HepG2 (cell line): ENCODE measurements at regions not wholly inside any gene's neighbourhood (a gene's known extent, or its start where the extent isn't known, plus 50 kb on each side); places are given as distances from the start of the nearest gene placed in this dataset.

Experiments
- ATAC-seq: fragments of 200-7000 bp; cut with Tn5 transposase; 3 replicates; pipeline ENCODE4 v1.9.1; 2020; ENCODE audit warnings: mild to moderate bottlenecking, moderate library complexity
- BruUV-seq: library from RNA; stranded (reverse); fragments of 400-500 nt; replicated peaks from 2 replicates; lab custom pipeline; 2021; lab: Mats Ljungman, UMichigan
- CTCF ChIA-PET: fragments of 300-600 bp; formaldehyde crosslinking; extraction: SDS; loops from one replicate; lab custom pipeline; 2021; ENCODE audit warnings: low total read pairs, inconsistent platforms, low intra/inter-chr PET ratio; lab: Yijun Ruan, JAX
- POLR2A ChIA-PET: fragments of 350-600 bp; sonication (Branson Sonifier 250); formaldehyde crosslinking; loops from one replicate; lab custom pipeline; 2020; ENCODE audit warnings: antibody characterized with exemption, inconsistent platforms; lab: Yijun Ruan, JAX
- DNase-seq: peaks from one replicate; pipeline ENCODE4 v3.0.0-alpha.2; 2015; ENCODE audit warnings: low spot score
- FAIRE-seq: peaks from 3 replicates; lab custom pipeline; 2011; peaks lifted over from hg19 to GRCh38; lab: Jason Lieb, UNC
- H2AFZ ChIP-seq: one replicate; pipeline ENCODE4 v1.6.1; 2011; ENCODE audit warnings: low read length, inconsistent platforms
- H3K27ac ChIP-seq: fragments of 300-600 bp; 3 replicates; pipeline ENCODE4 v1.8.0; 2011; ENCODE audit warnings: mixed run types, mild to moderate bottlenecking, mixed read lengths, low read length, inconsistent platforms; ENCODE audit not compliant: insufficient read depth; ENCODE audit errors: extremely low read length
- H3K27me3 ChIP-seq, 2 experiments: fragments of 200-600 bp in 1 of 2; 2 replicates in 1 of 2; 3 replicates in 1 of 2; pipeline versions ENCODE4 v1.6.0 to v1.8.0; 2011; ENCODE audit warnings: low read length in 2 of 2, mild to moderate bottlenecking in 2 of 2, moderate library complexity in 2 of 2, inconsistent platforms in 1 of 2; ENCODE audit not compliant: insufficient read depth in 2 of 2, control insufficient read depth in 1 of 2
- H3K36me3 ChIP-seq, 2 experiments: fragments of 200-600 bp in 1 of 2; replicated peaks in 1 of 2; 2 replicates in 1 of 2; 3 replicates in 1 of 2; pipeline versions ENCODE4 v1.5.1 to v1.8.0; 2011; ENCODE audit warnings: low read length in 2 of 2, inconsistent platforms in 1 of 2; ENCODE audit not compliant: insufficient read depth in 2 of 2, control insufficient read depth in 1 of 2
- H3K4me1 ChIP-seq: 2 replicates; pipeline ENCODE4 v1.5.1; 2012; ENCODE audit warnings: low read length, inconsistent platforms; ENCODE audit not compliant: insufficient read depth
- H3K4me2 ChIP-seq: 2 replicates; pipeline ENCODE4 v1.6.0; 2011; ENCODE audit warnings: low read depth, low read length, inconsistent platforms
- H3K4me3 ChIP-seq, 3 experiments: fragments of 200-600 bp in 1 of 3; sonication (generic), shearing (Covaris generic) in 1 of 3; replicated peaks in 1 of 3; 2 replicates each; pipeline ENCODE4 v1.5.1; 2011 to 2016; ENCODE audit warnings: low read length in 3 of 3, inconsistent platforms in 2 of 3, low read depth in 2 of 3, mild to moderate bottlenecking in 2 of 3, control low read depth in 1 of 3, mixed read lengths in 1 of 3; ENCODE audit not compliant: insufficient read depth in 1 of 3
- H3K79me2 ChIP-seq: one replicate; pipeline ENCODE4 v1.6.1; 2011; ENCODE audit warnings: low read length, inconsistent platforms; ENCODE audit not compliant: insufficient read depth
- H3K9ac ChIP-seq: 2 replicates; pipeline ENCODE4 v1.6.0; 2011; ENCODE audit warnings: mild to moderate bottlenecking, low read depth, low read length, inconsistent platforms; ENCODE audit not compliant: insufficient read depth
- H3K9me3 ChIP-seq: 2 replicates; pipeline ENCODE4 v1.5.1; 2012; ENCODE audit warnings: mild to moderate bottlenecking, low read length
- H4K20me1 ChIP-seq: 2 replicates; pipeline ENCODE4 v1.6.0; 2011; ENCODE audit warnings: inconsistent platforms, mild to moderate bottlenecking, low read length, moderate library complexity; ENCODE audit not compliant: insufficient read depth
- GATA4 ChIP-seq: sonication (generic); IDR thresholded peaks from 2 replicates; pipeline ENCODE4 v1.6.1; 2016; ENCODE audit warnings: antibody characterized with exemption, low read depth, borderline replicate concordance
- HNRNPLL ChIP-seq: fragments of 200-400 bp; formaldehyde crosslinking; IDR thresholded peaks from 2 replicates; pipeline ENCODE4 v1.6.1; 2017; ENCODE audit warnings: mild to moderate bottlenecking, low read depth, low read length; ENCODE audit not compliant: poor library complexity, severe bottlenecking
- LRRFIP1 ChIP-seq: sonication (generic); formaldehyde crosslinking; conservative IDR thresholded peaks from 2 replicates; pipeline ENCODE4 v1.4.0; 2020; ENCODE audit warnings: missing genetic modification reagents
- REL ChIP-seq: sonication (generic); formaldehyde crosslinking; conservative IDR thresholded peaks from 2 replicates; pipeline ENCODE4 v1.8.0; 2022; ENCODE audit warnings: mild to moderate bottlenecking, missing genetic modification reagents, moderate library complexity
- RFX1 ChIP-seq: fragments of 450-650 bp; IDR thresholded peaks from 2 replicates; pipeline ENCODE4 v1.6.1; 2017
- SAP130 ChIP-seq: IDR thresholded peaks from 2 replicates; pipeline ENCODE4 v1.6.1; 2016; ENCODE audit warnings: low read depth
- ZBTB8A ChIP-seq: sonication (generic); formaldehyde crosslinking; IDR thresholded peaks from 2 replicates; pipeline ENCODE4 v1.4.0; 2020; ENCODE audit warnings: mild to moderate bottlenecking, low read depth, missing genetic modification reagents, borderline replicate concordance
- ZNF557 ChIP-seq: sonication (generic); formaldehyde crosslinking; IDR thresholded peaks from 2 replicates; pipeline ENCODE4 v1.4.0; 2020; ENCODE audit warnings: missing genetic modification reagents
- ZNF615 ChIP-seq: sonication (generic); formaldehyde crosslinking; IDR thresholded peaks from 2 replicates; pipeline ENCODE4 v1.5.0; 2020; ENCODE audit warnings: mild to moderate bottlenecking, missing genetic modification reagents, borderline replicate concordance
- ZNF7 ChIP-seq: IDR thresholded peaks from 2 replicates; pipeline ENCODE4 v1.6.1; 2016; ENCODE audit warnings: missing biosample characterization, missing genetic modification reagents
- ZNF780A ChIP-seq: sonication (generic); formaldehyde crosslinking; IDR thresholded peaks from 2 replicates; pipeline ENCODE4 v1.8.0; 2022; ENCODE audit warnings: mild to moderate bottlenecking, missing genetic modification reagents, moderate library complexity
- WGBS: methylation state at CpG from one replicate; pipeline ENCODE4 v1.1.6; 2017; ENCODE audit warnings: low lambda C conversion rate; 5-methylcytosine and 5-hydroxymethylcytosine counted together
- in situ Hi-C: cut with HindIII; loops from 2 replicates; pipeline ENCODE4 v1.10.0; 2017; ENCODE audit warnings: low pct_unique_long_range_greater_than_20kb; ENCODE audit not compliant: extremely low pct_ligation_motif_present
- intact Hi-C: fragments of 100-400 bp; cut with micrococcal nuclease; formaldehyde crosslinking; loops from one replicate; pipeline ENCODE4 v1.10.0; 2022; ENCODE audit not compliant: unreplicated experiment
- TF ChIP-seq, protein P1 (sequence below): sonication (generic); formaldehyde crosslinking; IDR thresholded peaks from 2 replicates; pipeline ENCODE4 v1.5.0; 2020; ENCODE audit warnings: missing genetic modification reagents
- TF ChIP-seq, protein P2 (sequence below): sonication (generic); formaldehyde crosslinking; IDR thresholded peaks from 2 replicates; pipeline ENCODE4 v1.5.0; 2020; ENCODE audit warnings: mild to moderate bottlenecking, missing genetic modification reagents

- TF ChIP-seq GATA4, result no peak
These were observed 275.3 kb downstream of the PSAT1 start (continued) for GRCh38 chr9:78572266-78572665.

DNA sequence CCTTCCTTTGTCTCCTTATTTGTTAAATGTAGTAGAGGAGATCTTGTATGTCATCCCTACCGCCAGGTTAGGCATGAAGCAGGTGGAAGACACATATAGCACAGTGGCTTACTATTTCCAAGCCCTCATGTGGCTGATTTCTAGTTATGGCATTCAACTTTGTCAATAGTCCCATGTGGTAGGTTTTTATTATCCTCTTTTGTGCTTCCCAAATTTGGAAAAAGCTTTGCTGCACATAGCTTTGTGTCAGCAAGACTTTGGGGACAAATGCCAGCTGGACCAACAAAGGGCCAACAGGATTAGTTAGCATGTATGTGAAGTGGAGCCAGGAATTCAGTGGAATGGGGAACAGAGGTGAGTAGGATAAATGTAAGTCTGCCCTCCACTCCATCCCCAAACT lies 276.3 kb downstream of the PSAT1 start:
- H3K36me3 ChIP-seq, result no peaks in the 10 kb centered on the region
- peaks cover 0 to 2% of the 10 kb centered on the region in 2 experiments; a peak in 2 of 5 replicates for H3K27me3 ChIP-seq
- no peaks in the 10 kb centered on the region for H4K20me1 ChIP-seq
- CTCF ChIA-PET, result no interaction called here
- in situ Hi-C loops (no loop called here), intact Hi-C loops (no loop called here)
- no peak overlapping the region for H2AFZ ChIP-seq
- no peak overlapping the region for H3K9ac ChIP-seq
- H3K27ac ChIP-seq, result no peak overlapping the region
- no peaks in the 10 kb centered on the region for H3K4me1 ChIP-seq
- H3K9me3 ChIP-seq, result no peaks in the 10 kb centered on the region
- DNase-seq (no peak), FAIRE-seq (no peak), ATAC-seq (no peak)
- no TSS peak for BruUV-seq
- TF ChIP-seq REL (CRISPR knock-in tag) (no peak), ZBTB8A (CRISPR knock-in tag) (no peak), ZNF7 (CRISPR knock-in tag) (no peak), SAP130 (no peak), RFX1 (no peak), LRRFIP1 (CRISPR knock-in tag) (no peak), ZNF780A (no peak), ZNF557 (CRISPR knock-in tag) (no peak), HNRNPLL (no peak), ZNF615 (no peak)
- TF ChIP-seq, protein P1, sequence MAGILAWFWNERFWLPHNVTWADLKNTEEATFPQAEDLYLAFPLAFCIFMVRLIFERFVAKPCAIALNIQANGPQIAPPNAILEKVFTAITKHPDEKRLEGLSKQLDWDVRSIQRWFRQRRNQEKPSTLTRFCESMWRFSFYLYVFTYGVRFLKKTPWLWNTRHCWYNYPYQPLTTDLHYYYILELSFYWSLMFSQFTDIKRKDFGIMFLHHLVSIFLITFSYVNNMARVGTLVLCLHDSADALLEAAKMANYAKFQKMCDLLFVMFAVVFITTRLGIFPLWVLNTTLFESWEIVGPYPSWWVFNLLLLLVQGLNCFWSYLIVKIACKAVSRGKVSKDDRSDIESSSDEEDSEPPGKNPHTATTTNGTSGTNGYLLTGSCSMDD (CRISPR knock-in tag), result no peak
- TF ChIP-seq, protein P2, sequence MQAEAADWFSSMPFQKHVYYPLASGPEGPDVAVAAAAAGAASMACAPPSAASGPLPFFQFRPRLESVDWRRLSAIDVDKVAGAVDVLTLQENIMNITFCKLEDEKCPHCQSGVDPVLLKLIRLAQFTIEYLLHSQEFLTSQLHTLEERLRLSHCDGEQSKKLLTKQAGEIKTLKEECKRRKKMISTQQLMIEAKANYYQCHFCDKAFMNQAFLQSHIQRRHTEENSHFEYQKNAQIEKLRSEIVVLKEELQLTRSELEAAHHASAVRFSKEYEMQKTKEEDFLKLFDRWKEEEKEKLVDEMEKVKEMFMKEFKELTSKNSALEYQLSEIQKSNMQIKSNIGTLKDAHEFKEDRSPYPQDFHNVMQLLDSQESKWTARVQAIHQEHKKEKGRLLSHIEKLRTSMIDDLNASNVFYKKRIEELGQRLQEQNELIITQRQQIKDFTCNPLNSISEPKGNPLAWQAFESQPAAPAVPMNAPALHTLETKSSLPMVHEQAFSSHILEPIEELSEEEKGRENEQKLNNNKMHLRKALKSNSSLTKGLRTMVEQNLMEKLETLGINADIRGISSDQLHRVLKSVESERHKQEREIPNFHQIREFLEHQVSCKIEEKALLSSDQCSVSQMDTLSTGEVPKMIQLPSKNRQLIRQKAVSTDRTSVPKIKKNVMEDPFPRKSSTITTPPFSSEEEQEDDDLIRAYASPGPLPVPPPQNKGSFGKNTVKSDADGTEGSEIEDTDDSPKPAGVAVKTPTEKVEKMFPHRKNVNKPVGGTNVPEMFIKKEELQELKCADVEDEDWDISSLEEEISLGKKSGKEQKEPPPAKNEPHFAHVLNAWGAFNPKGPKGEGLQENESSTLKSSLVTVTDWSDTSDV (CRISPR knock-in tag), result no peak
- H3K4me2 ChIP-seq, result no peak overlapping the region
- no peak overlapping the region for H3K4me3 ChIP-seq
- WGBS, result 0% methylated on average over 1 of the region's 1 CpG
- POLR2A ChIA-PET, result no interaction called here
- H3K79me2 ChIP-seq, result no peaks in the 10 kb centered on the region
